Kidney (tissue), 13 donors: ENCODE measurements at regions not wholly inside any gene's neighbourhood (a gene's known extent, or its start where the extent isn't known, plus 50 kb on each side); places are given as distances from the start of the nearest gene placed in this dataset.

Source experiments
- DNase-seq, 5 donors: peaks; one replicate each; pipeline ENCODE4 v3.0.0-alpha.2; 2013 to 2020
- FAIRE-seq: peaks from 2 replicates; lab custom pipeline; 2012; peaks lifted over from hg19 to GRCh38; lab: Jason Lieb, UNC
- H3K27ac ChIP-seq, 2 donors: one replicate each; pipeline ENCODE4 v1.7.0; 2013; ENCODE audit warnings: low read depth in 2 of 2, low read length in 2 of 2, inconsistent platforms in 1 of 2
- H3K27me3 ChIP-seq: one replicate; pipeline ENCODE4 v1.7.1; 2013; ENCODE audit warnings: low read length, inconsistent platforms; ENCODE audit not compliant: control insufficient read depth, insufficient read depth
- H3K36me3 ChIP-seq, 3 donors: one replicate each; pipeline versions ENCODE4 v1.7.0 to v1.7.1; 2013; ENCODE audit warnings: low read length in 3 of 3, control low read depth in 1 of 3, inconsistent platforms in 1 of 3; ENCODE audit not compliant: insufficient read depth in 3 of 3, control insufficient read depth in 2 of 3
- H3K4me1 ChIP-seq, 3 donors: one replicate each; pipeline versions ENCODE4 v1.7.0 to v1.7.1; 2013; ENCODE audit warnings: low read length in 3 of 3, inconsistent platforms in 1 of 3, low read depth in 1 of 3; ENCODE audit not compliant: control insufficient read depth in 2 of 3, insufficient read depth in 2 of 3
- H3K4me3 ChIP-seq, 3 donors: one replicate each; pipeline versions ENCODE4 v1.7.0 to v1.8.1; 2013; ENCODE audit warnings: low read length in 3 of 3, control low read depth in 1 of 3, inconsistent platforms in 1 of 3
- H3K9ac ChIP-seq, 3 donors: one replicate each; pipeline versions ENCODE4 v1.7.0 to v1.7.1; 2013; ENCODE audit warnings: low read length in 3 of 3, control low read depth in 1 of 3, inconsistent platforms in 1 of 3
- H3K9me3 ChIP-seq, 3 donors: one replicate each; pipeline versions ENCODE4 v1.7.0 to v1.7.1; 2013; ENCODE audit warnings: low read length in 3 of 3, control low read depth in 1 of 3, inconsistent platforms in 1 of 3; ENCODE audit not compliant: control insufficient read depth in 2 of 3, insufficient read depth in 1 of 3
- CTCF ChIP-seq: IDR thresholded peaks from 3 replicates; pipeline ENCODE4 v1.5.1; 2012; ENCODE audit warnings: mild to moderate bottlenecking, moderate library complexity, borderline replicate concordance; ENCODE audit not compliant: insufficient read depth; ENCODE audit errors: extremely low read depth
- intact Hi-C: fragments of 100-400 bp; cut with DNase I; formaldehyde crosslinking; loops from one replicate; pipeline ENCODE4 v1.11.1; 2022
- donor health status: control.
- donor health status: control.
- donor health status: control.
- donor health status: control.
- donor health status: control.
- donor health status: DM: yes; HTN: yes; CAD: no.
- donor health status: Normal renal cell carcinoma (clear cell type).

DNA sequence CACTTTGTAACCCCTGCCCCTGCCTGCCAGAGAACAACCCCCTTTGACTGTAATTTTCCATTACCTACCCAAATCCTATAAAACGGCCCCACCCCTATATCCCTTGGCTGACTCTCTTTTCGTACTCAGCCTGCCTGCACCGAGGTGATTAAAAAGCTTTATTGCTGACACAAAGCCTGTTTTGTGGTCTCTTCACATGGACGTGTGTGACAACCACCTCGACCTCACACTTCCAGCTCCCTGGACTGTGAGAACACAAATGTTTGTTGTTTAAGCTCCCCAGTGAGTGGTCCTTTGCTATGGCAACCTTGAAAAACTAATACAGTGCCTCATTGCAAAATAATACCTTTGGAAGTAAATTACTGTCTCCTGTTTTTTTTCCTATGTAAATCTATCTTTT is 299.2 kb upstream of the POU1F1 start:
- H3K9ac ChIP-seq, result no peak overlapping the region
- H3K27ac ChIP-seq, result no peak overlapping the region
- DNase-seq (peak in 2 of 5 donors; percentile 12 to 37), FAIRE-seq (no peak)
- no peak for TF ChIP-seq CTCF
- H3K9me3 ChIP-seq, result no peaks in the 10 kb centered on the region
- no peak overlapping the region for H3K4me3 ChIP-seq
- no peaks in the 10 kb centered on the region for H3K4me1 ChIP-seq
- H3K36me3 ChIP-seq, result no peaks in the 10 kb centered on the region
- no peaks in the 10 kb centered on the region for H3K27me3 ChIP-seq
- intact Hi-C loops, result no loop called here

DNA sequence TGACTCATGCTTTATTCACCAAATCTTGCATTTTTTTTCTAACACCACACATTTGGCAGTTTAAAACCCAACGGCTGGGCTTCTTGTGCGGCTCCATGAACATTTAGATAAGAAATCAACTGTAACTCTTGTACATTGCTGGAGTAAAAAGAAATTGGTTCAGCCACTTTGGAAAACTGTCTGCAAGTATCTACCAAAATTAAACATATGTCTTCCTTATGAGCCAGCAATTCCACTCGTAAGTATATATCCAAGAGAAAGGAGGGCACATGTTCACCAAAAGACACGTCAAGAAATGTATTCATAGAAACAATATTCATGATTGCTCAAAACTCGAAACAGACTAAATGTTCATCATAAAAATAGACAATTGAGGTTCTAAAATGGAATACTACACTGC is 291.9 kb upstream of the POU1F1 start:
- Histone ChIP-seq H3K9ac (no peak overlapping the region), H3K27ac (no peak overlapping the region), H3K4me3 (no peak overlapping the region), H3K4me1 (no peaks in the 10 kb centered on the region), H3K9me3 (no peaks in the 10 kb centered on the region), H3K27me3 (no peaks in the 10 kb centered on the region), H3K36me3 (no peaks in the 10 kb centered on the region)
- FAIRE-seq (no peak), DNase-seq (no peak)
- intact Hi-C loops, result no loop called here
- no peak for TF ChIP-seq CTCF

- Histone ChIP-seq H3K9me3 (no peaks in the 10 kb centered on the region), H3K36me3 (no peaks in the 10 kb centered on the region), H3K4me3 (no peak overlapping the region), H3K9ac (no peak overlapping the region), H3K4me1 (no peaks in the 10 kb centered on the region), H3K27ac (no peak overlapping the region), H3K27me3 (no peaks in the 10 kb centered on the region)
- TF ChIP-seq CTCF, result no peak
- intact Hi-C loops, result no loop called here
- FAIRE-seq, result no peak
- no peak for DNase-seq
Measured at GRCh38 chr3:87564438-87564837, 288.1 kb upstream of the POU1F1 start.

GRCh38 chr3:87563712-87564111 is 287.3 kb upstream of the POU1F1 start:
- FAIRE-seq (no peak), DNase-seq (no peak)
- H3K27me3 ChIP-seq, result no peaks in the 10 kb centered on the region
- no peak overlapping the region for H3K4me3 ChIP-seq
- TF ChIP-seq CTCF, result no peak
- intact Hi-C loops, result no loop called here
- no peak overlapping the region for H3K9ac ChIP-seq
- no peak overlapping the region for H3K27ac ChIP-seq
- H3K4me1 ChIP-seq, result no peaks in the 10 kb centered on the region
- H3K9me3 ChIP-seq, result no peaks in the 10 kb centered on the region
- H3K36me3 ChIP-seq, result no peaks in the 10 kb centered on the region
